CD4-positive, CD25-positive, alpha-beta regulatory T cell (primary cell): ENCODE measurements at regions not wholly inside any gene's neighbourhood (a gene's known extent, or its start where the extent isn't known, plus 50 kb on each side); places are given as distances from the start of the nearest gene placed in this dataset.

Experiments used
- ATAC-seq, 2 donors: fragments of 150-1000 bp; cut with Tn5 transposase; one replicate each; pipeline ENCODE4 v1.10.0; 2021; ENCODE audit warnings: low read depth in 2 of 2, moderate number of reproducible peaks in 2 of 2, moderate library complexity in 1 of 2
- DNase-seq, 3 donors: peaks; one replicate each; pipeline versions ENCODE4 v3.0.0 to v3.0.0-alpha.2; 2012 to 2022; ENCODE audit warnings: mixed read lengths in 1 of 3
- H3K27ac ChIP-seq: one replicate; pipeline ENCODE4 v1.7.0; 2013; ENCODE audit warnings: mild to moderate bottlenecking, low read length; ENCODE audit not compliant: insufficient read depth, poor library complexity, severe bottlenecking
- H3K27me3 ChIP-seq: one replicate; pipeline ENCODE4 v1.7.0; 2013; ENCODE audit warnings: low read length; ENCODE audit not compliant: control insufficient read depth, insufficient read depth
- H3K36me3 ChIP-seq: one replicate; pipeline ENCODE4 v1.7.0; 2013; ENCODE audit warnings: mild to moderate bottlenecking, low read length, moderate library complexity; ENCODE audit not compliant: control insufficient read depth, insufficient read depth
- H3K4me1 ChIP-seq: 2 replicates; pipeline ENCODE4 v1.7.0; 2013; ENCODE audit warnings: mild to moderate bottlenecking, low read length; ENCODE audit not compliant: insufficient read depth, control insufficient read depth, poor library complexity, severe bottlenecking
- H3K4me3 ChIP-seq: one replicate; pipeline ENCODE4 v1.7.0; 2013; ENCODE audit warnings: low read depth, mild to moderate bottlenecking, low read length, moderate library complexity
- H3K9me3 ChIP-seq, 2 experiments: 1 replicate in 1 of 2; 2 replicates in 1 of 2; pipeline ENCODE4 v1.7.0; 2013; ENCODE audit warnings: low read length in 2 of 2, mild to moderate bottlenecking in 1 of 2, moderate library complexity in 1 of 2; ENCODE audit not compliant: control insufficient read depth in 2 of 2
- H3K27ac Mint-ChIP-seq, 3 donors: one replicate each; pipeline ENCODE4 v1.8.0; 2020 to 2022; ENCODE audit warnings: mild to moderate bottlenecking in 3 of 3, mixed read lengths in 3 of 3, moderate library complexity in 2 of 3
- H3K27me3 Mint-ChIP-seq: one replicate; pipeline ENCODE4 v1.8.0; 2022; ENCODE audit warnings: mild to moderate bottlenecking, mixed read lengths
- H3K36me3 Mint-ChIP-seq: one replicate; pipeline ENCODE4 v1.8.0; 2020; ENCODE audit warnings: mixed read lengths
- H3K4me1 Mint-ChIP-seq, 4 donors: one replicate each; pipeline ENCODE4 v1.8.0; 2020 to 2022; ENCODE audit warnings: mixed read lengths in 4 of 4, mild to moderate bottlenecking in 1 of 4
- H3K4me3 Mint-ChIP-seq, 4 donors: one replicate each; pipeline ENCODE4 v1.8.0; 2020 to 2022; ENCODE audit warnings: mild to moderate bottlenecking in 4 of 4, mixed read lengths in 4 of 4, moderate library complexity in 3 of 4
- H3K9me3 Mint-ChIP-seq, 7 donors: one replicate each; pipeline ENCODE4 v1.8.0; 2020 to 2022; ENCODE audit warnings: mixed read lengths in 7 of 7, mild to moderate bottlenecking in 3 of 7, moderate library complexity in 2 of 7

- Mint-ChIP-seq H3K4me3 (no peak overlapping the region), H3K9me3 (peaks cover 2 to 19% (median 6%) of the 10 kb centered on the region in 7 donors), H3K27me3 (no peaks in the 10 kb centered on the region), H3K4me1 (no peaks in the 10 kb centered on the region), H3K36me3 (no peaks in the 10 kb centered on the region), H3K27ac (no peak overlapping the region)
- no peak overlapping the region for H3K27ac ChIP-seq
- no peaks in the 10 kb centered on the region for H3K4me1 ChIP-seq
- no peaks in the 10 kb centered on the region for H3K9me3 ChIP-seq
- DNase-seq (no peak), ATAC-seq (no peak)
- no peaks in the 10 kb centered on the region for H3K27me3 ChIP-seq
- no peak overlapping the region for H3K4me3 ChIP-seq
- H3K36me3 ChIP-seq = no peaks in the 10 kb centered on the region
Observed at GRCh38 chr12:77760271-77761025, 70.2 kb upstream of the NAV3 start.

- Histone ChIP-seq H3K36me3 (no peaks in the 10 kb centered on the region), H3K9me3 (no peaks in the 10 kb centered on the region), H3K27me3 (no peaks in the 10 kb centered on the region), H3K4me3 (no peak overlapping the region), H3K27ac (no peak overlapping the region), H3K4me1 (no peaks in the 10 kb centered on the region)
- Mint-ChIP-seq H3K27ac (no peak overlapping the region), H3K9me3 (peaks cover 0 to 9% (median 0%) of the 10 kb centered on the region in 7 donors), H3K36me3 (no peaks in the 10 kb centered on the region), H3K4me3 (no peak overlapping the region), H3K4me1 (no peaks in the 10 kb centered on the region), H3K27me3 (no peaks in the 10 kb centered on the region)
- ATAC-seq (no peak), DNase-seq (no peak)
Observed at GRCh38 chr12:77754086-77754485, 76.6 kb upstream of the NAV3 start.

GRCh38 chr12:77751939-77752338, 78.8 kb upstream of the NAV3 start:
- no peak for ATAC-seq
- peaks cover 0 to 9% (median 1%) of the 10 kb centered on the region in 7 donors for H3K9me3 Mint-ChIP-seq
- no peaks in the 10 kb centered on the region for H3K36me3 Mint-ChIP-seq
- H3K27me3 ChIP-seq = no peaks in the 10 kb centered on the region
- H3K4me3 ChIP-seq = no peak overlapping the region
- DNase-seq = no peak
- H3K4me1 ChIP-seq = no peaks in the 10 kb centered on the region
- H3K4me3 Mint-ChIP-seq = no peak overlapping the region
- H3K27ac Mint-ChIP-seq = no peak overlapping the region
- H3K27ac ChIP-seq = no peak overlapping the region
- H3K36me3 ChIP-seq = no peaks in the 10 kb centered on the region
- H3K9me3 ChIP-seq = no peaks in the 10 kb centered on the region
- no peaks in the 10 kb centered on the region for H3K4me1 Mint-ChIP-seq
- no peaks in the 10 kb centered on the region for H3K27me3 Mint-ChIP-seq

- peak in 2 of 3 donors; percentile 11 to 27 for DNase-seq
- Histone ChIP-seq H3K27ac (no peak overlapping the region), H3K9me3 (no peaks in the 10 kb centered on the region), H3K36me3 (no peaks in the 10 kb centered on the region), H3K27me3 (no peaks in the 10 kb centered on the region), H3K4me1 (no peaks in the 10 kb centered on the region), H3K4me3 (no peak overlapping the region)
- no peak overlapping the region for H3K27ac Mint-ChIP-seq
- H3K36me3 Mint-ChIP-seq = no peaks in the 10 kb centered on the region
- H3K4me3 Mint-ChIP-seq = no peak overlapping the region
- H3K4me1 Mint-ChIP-seq = peaks cover 0 to 5% (median 2%) of the 10 kb centered on the region in 4 donors
- peaks cover 0 to 6% (median 3%) of the 10 kb centered on the region in 7 donors for H3K9me3 Mint-ChIP-seq
- ATAC-seq = peak; percentile 34 to 57
- H3K27me3 Mint-ChIP-seq = no peaks in the 10 kb centered on the region
Observed at GRCh38 chr12:77746096-77746495, 84.6 kb upstream of the NAV3 start.

- peaks cover 0 to 5% (median 2%) of the 10 kb centered on the region in 4 donors for H3K4me1 Mint-ChIP-seq
- H3K9me3 Mint-ChIP-seq = peaks cover 0 to 8% (median 2%) of the 10 kb centered on the region in 7 donors
- no peak overlapping the region for H3K4me3 Mint-ChIP-seq
- H3K27ac Mint-ChIP-seq = no peak overlapping the region
- Histone ChIP-seq H3K36me3 (no peaks in the 10 kb centered on the region), H3K27ac (no peak overlapping the region), H3K4me1 (no peaks in the 10 kb centered on the region), H3K4me3 (no peak overlapping the region), H3K27me3 (no peaks in the 10 kb centered on the region), H3K9me3 (no peaks in the 10 kb centered on the region)
- no peak for ATAC-seq
- no peaks in the 10 kb centered on the region for H3K27me3 Mint-ChIP-seq
- no peak for DNase-seq
- no peaks in the 10 kb centered on the region for H3K36me3 Mint-ChIP-seq
Observed at GRCh38 chr12:77745624-77746023, 85.1 kb upstream of the NAV3 start.

- ATAC-seq = no peak
- no peak overlapping the region for H3K4me3 Mint-ChIP-seq
Observed at GRCh38 chr12:77742631-77743030, 88.1 kb upstream of the NAV3 start.

GRCh38 chr12:77741974-77742517, 88.6 kb upstream of the NAV3 start:
- Histone ChIP-seq H3K4me3 (no peak overlapping the region), H3K9me3 (peaks cover 0 to 3% of the 10 kb centered on the region in 2 experiments), H3K36me3 (no peaks in the 10 kb centered on the region), H3K4me1 (no peaks in the 10 kb centered on the region), H3K27ac (no peak overlapping the region), H3K27me3 (no peaks in the 10 kb centered on the region)
- peaks cover 0 to 5% (median 2%) of the 10 kb centered on the region in 4 donors for H3K4me1 Mint-ChIP-seq
- H3K27me3 Mint-ChIP-seq = no peaks in the 10 kb centered on the region
- DNase-seq (no peak), ATAC-seq (no peak)
- H3K36me3 Mint-ChIP-seq = no peaks in the 10 kb centered on the region
- no peak overlapping the region for H3K27ac Mint-ChIP-seq
- H3K4me3 Mint-ChIP-seq = no peak overlapping the region
- H3K9me3 Mint-ChIP-seq = peaks cover 0 to 10% (median 5%) of the 10 kb centered on the region in 7 donors

More at GRCh38 chr12:77742631-77743030, 88.1 kb upstream of the NAV3 start:
- H3K27me3 ChIP-seq = no peaks in the 10 kb centered on the region
- H3K9me3 ChIP-seq = peaks cover 0 to 3% of the 10 kb centered on the region in 2 experiments
- Mint-ChIP-seq H3K27me3 (no peaks in the 10 kb centered on the region), H3K4me1 (peaks cover 0 to 5% (median 2%) of the 10 kb centered on the region in 4 donors), H3K36me3 (no peaks in the 10 kb centered on the region), H3K9me3 (peaks cover 0 to 10% (median 3%) of the 10 kb centered on the region in 7 donors), H3K27ac (no peak overlapping the region)
- no peak overlapping the region for H3K27ac ChIP-seq
- no peaks in the 10 kb centered on the region for H3K36me3 ChIP-seq
- no peak overlapping the region for H3K4me3 ChIP-seq
- no peaks in the 10 kb centered on the region for H3K4me1 ChIP-seq
- DNase-seq = no peak
